Natural killer cell (primary cell): ENCODE measurements at regions not wholly inside any gene's neighbourhood (a gene's known extent, or its start where the extent isn't known, plus 50 kb on each side); places are given as distances from the start of the nearest gene placed in this dataset.

Source experiments
- ATAC-seq, 3 donors: fragments of 150-1000 bp in 2 of 3; fragments of 200-7000 bp in 1 of 3; cut with Tn5 transposase; 1 replicate in 1 of 3; 2 replicates in 2 of 3; pipeline ENCODE4 v1.10.0; 2021; ENCODE audit warnings: mild to moderate bottlenecking in 2 of 3, moderate library complexity in 2 of 3
- DNase-seq, 2 donors: peaks; one replicate each; pipeline versions ENCODE4 v3.0.0 to v3.0.0-alpha.2; 2013 to 2021; ENCODE audit warnings: mixed read lengths in 1 of 2
- H3K27ac ChIP-seq: one replicate; pipeline ENCODE4 v1.5.1; 2013; ENCODE audit warnings: mild to moderate bottlenecking, low read length
- H3K27me3 ChIP-seq: one replicate; pipeline ENCODE4 v1.6.1; 2013; ENCODE audit warnings: low read length; ENCODE audit not compliant: control insufficient read depth, insufficient read depth
- H3K36me3 ChIP-seq: one replicate; pipeline ENCODE4 v1.6.1; 2013; ENCODE audit warnings: low read length; ENCODE audit not compliant: control insufficient read depth, insufficient read depth
- H3K4me1 ChIP-seq: one replicate; pipeline ENCODE4 v1.6.1; 2013; ENCODE audit warnings: low read length; ENCODE audit not compliant: control insufficient read depth, insufficient read depth
- H3K4me3 ChIP-seq: one replicate; pipeline ENCODE4 v1.5.1; 2013; ENCODE audit warnings: low read length
- H3K9me3 ChIP-seq: one replicate; pipeline ENCODE4 v1.6.1; 2013; ENCODE audit warnings: low read length; ENCODE audit not compliant: control insufficient read depth, insufficient read depth
- H3K27ac Mint-ChIP-seq, 2 donors: one replicate each; pipeline ENCODE4 v1.8.0; 2022; ENCODE audit warnings: mild to moderate bottlenecking in 2 of 2, mixed read lengths in 2 of 2, moderate library complexity in 1 of 2
- H3K27me3 Mint-ChIP-seq, 2 donors: one replicate each; pipeline ENCODE4 v1.8.0; 2022; ENCODE audit warnings: low read depth in 2 of 2, mixed read lengths in 2 of 2
- H3K36me3 Mint-ChIP-seq: one replicate; pipeline ENCODE4 v1.8.0; 2022; ENCODE audit warnings: mixed read lengths
- H3K4me1 Mint-ChIP-seq, 2 donors: one replicate each; pipeline ENCODE4 v1.8.0; 2022; ENCODE audit warnings: mixed read lengths in 2 of 2
- H3K4me3 Mint-ChIP-seq: one replicate; pipeline ENCODE4 v1.8.0; 2022; ENCODE audit warnings: mild to moderate bottlenecking, moderate library complexity, mixed read lengths
- H3K9me3 Mint-ChIP-seq, 2 donors: one replicate each; pipeline ENCODE4 v1.8.0; 2022; ENCODE audit warnings: mixed read lengths in 2 of 2
- WGBS: methylation state at CpG from one replicate; pipeline ENCODE4 v1.1.7; 2013; ENCODE audit warnings: missing lambda C conversion rate; ENCODE audit not compliant: insufficient coverage; 5-methylcytosine and 5-hydroxymethylcytosine counted together
- intact Hi-C: fragments of 100-400 bp; cut with micrococcal nuclease; formaldehyde crosslinking; loops from one replicate; pipeline ENCODE4 v1.14.2; 2022
- TF ChIP-seq, protein P1 (sequence below): fragments of 200-600 bp; IDR thresholded peaks from one replicate; pipeline ENCODE4 v1.8.0; 2022; ENCODE audit warnings: antibody characterized with exemption

GRCh38 chr2:199527071-199527470 is 69.3 kb upstream of the SATB2 start:
- no peak for ATAC-seq
- peaks cover 4 to 5% of the 10 kb centered on the region in 2 donors for H3K9me3 Mint-ChIP-seq
- DNase-seq, result no peak
- H3K27me3 ChIP-seq, result no peaks in the 10 kb centered on the region
- no peaks in the 10 kb centered on the region for H3K4me1 Mint-ChIP-seq
- no peaks in the 10 kb centered on the region for H3K36me3 Mint-ChIP-seq
- H3K9me3 ChIP-seq, result no peaks in the 10 kb centered on the region
- intact Hi-C loops, result no loop called here
- H3K27ac Mint-ChIP-seq, result no peak overlapping the region
- TF ChIP-seq, protein P1, sequence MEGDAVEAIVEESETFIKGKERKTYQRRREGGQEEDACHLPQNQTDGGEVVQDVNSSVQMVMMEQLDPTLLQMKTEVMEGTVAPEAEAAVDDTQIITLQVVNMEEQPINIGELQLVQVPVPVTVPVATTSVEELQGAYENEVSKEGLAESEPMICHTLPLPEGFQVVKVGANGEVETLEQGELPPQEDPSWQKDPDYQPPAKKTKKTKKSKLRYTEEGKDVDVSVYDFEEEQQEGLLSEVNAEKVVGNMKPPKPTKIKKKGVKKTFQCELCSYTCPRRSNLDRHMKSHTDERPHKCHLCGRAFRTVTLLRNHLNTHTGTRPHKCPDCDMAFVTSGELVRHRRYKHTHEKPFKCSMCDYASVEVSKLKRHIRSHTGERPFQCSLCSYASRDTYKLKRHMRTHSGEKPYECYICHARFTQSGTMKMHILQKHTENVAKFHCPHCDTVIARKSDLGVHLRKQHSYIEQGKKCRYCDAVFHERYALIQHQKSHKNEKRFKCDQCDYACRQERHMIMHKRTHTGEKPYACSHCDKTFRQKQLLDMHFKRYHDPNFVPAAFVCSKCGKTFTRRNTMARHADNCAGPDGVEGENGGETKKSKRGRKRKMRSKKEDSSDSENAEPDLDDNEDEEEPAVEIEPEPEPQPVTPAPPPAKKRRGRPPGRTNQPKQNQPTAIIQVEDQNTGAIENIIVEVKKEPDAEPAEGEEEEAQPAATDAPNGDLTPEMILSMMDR, result no peak
- H3K36me3 ChIP-seq, result no peaks in the 10 kb centered on the region
- H3K4me3 Mint-ChIP-seq, result no peak overlapping the region
- WGBS, result 86% methylated on average over 1 of the region's 1 CpG
- H3K4me1 ChIP-seq, result no peaks in the 10 kb centered on the region
- no peak overlapping the region for H3K4me3 ChIP-seq
- H3K27ac ChIP-seq, result no peak overlapping the region
- no peaks in the 10 kb centered on the region for H3K27me3 Mint-ChIP-seq

GRCh38 chr2:199524689-199525574 is 67.2 kb upstream of the SATB2 start:
- no peaks in the 10 kb centered on the region for H3K4me1 ChIP-seq

GRCh38 chr2:199509403-199509802 is 51.7 kb upstream of the SATB2 start:
- Mint-ChIP-seq H3K4me3 (no peak overlapping the region), H3K9me3 (peaks cover 0 to 2% of the 10 kb centered on the region in 2 donors), H3K4me1 (no peaks in the 10 kb centered on the region), H3K36me3 (no peaks in the 10 kb centered on the region), H3K27ac (no peak overlapping the region), H3K27me3 (no peaks in the 10 kb centered on the region)
- DNase-seq (no peak), ATAC-seq (no peak)
- intact Hi-C loops, result no loop called here
- H3K27me3 ChIP-seq, result no peaks in the 10 kb centered on the region
- TF ChIP-seq, protein P1, result no peak
- no peaks in the 10 kb centered on the region for H3K36me3 ChIP-seq
- H3K4me3 ChIP-seq, result no peak overlapping the region
- 67% methylated on average over 1 of the region's 1 CpG for WGBS
- H3K9me3 ChIP-seq, result no peaks in the 10 kb centered on the region
- H3K4me1 ChIP-seq, result no peaks in the 10 kb centered on the region
- H3K27ac ChIP-seq, result no peak overlapping the region

More at GRCh38 chr2:199524689-199525574, 67.2 kb upstream of the SATB2 start:
- no peak overlapping the region for H3K27ac ChIP-seq
- ATAC-seq, result no peak
- Mint-ChIP-seq H3K9me3 (peaks cover 2% of the 10 kb centered on the region in 2 donors), H3K4me1 (no peaks in the 10 kb centered on the region), H3K36me3 (no peaks in the 10 kb centered on the region), H3K4me3 (no peak overlapping the region), H3K27me3 (no peaks in the 10 kb centered on the region), H3K27ac (no peak overlapping the region)
- H3K9me3 ChIP-seq, result no peaks in the 10 kb centered on the region
- no peak overlapping the region for H3K4me3 ChIP-seq
- H3K27me3 ChIP-seq, result no peaks in the 10 kb centered on the region
- TF ChIP-seq, protein P1, result no peak
- 100% methylated on average over 1 of the region's 3 CpGs for WGBS
- intact Hi-C loops, result no loop called here
- no peak for DNase-seq
- H3K36me3 ChIP-seq, result no peaks in the 10 kb centered on the region
